BJ (cell line): ENCODE measurements at regions not wholly inside any gene's neighbourhood (a gene's known extent, or its start where the extent isn't known, plus 50 kb on each side); places are given as distances from the start of the nearest gene placed in this dataset.
A peak's percentile ranks its signal among the peaks of the same experiment; 100 is the strongest.

Experiments used
- CTCF ChIA-PET: fragments of 350-600 bp; formaldehyde crosslinking; extraction: SDS; loops from one replicate; lab custom pipeline; 2021; ENCODE audit warnings: antibody characterized with exemption, inconsistent platforms; lab: Yijun Ruan, JAX
- POLR2A ChIA-PET: fragments of 300-600 bp; sonication (Branson Sonifier 250); formaldehyde crosslinking; extraction: SDS; loops from one replicate; lab custom pipeline; 2021; ENCODE audit warnings: antibody characterized with exemption; lab: Charles Lee
- DNase-seq: peaks from one replicate; pipeline ENCODE4 v3.0.0-alpha.2; 2011; ENCODE audit warnings: low read depth
- H3K27me3 ChIP-seq: 2 replicates; pipeline ENCODE4 v1.6.0; 2011; ENCODE audit warnings: low read length; ENCODE audit not compliant: control insufficient read depth, insufficient read depth
- H3K36me3 ChIP-seq: 2 replicates; pipeline ENCODE4 v1.5.1; 2011; ENCODE audit warnings: low read length; ENCODE audit not compliant: control insufficient read depth, insufficient read depth
- H3K4me3 ChIP-seq: 2 replicates; pipeline ENCODE4 v1.5.1; 2011; ENCODE audit warnings: low read depth, mild to moderate bottlenecking, control low read depth, low read length
- TF ChIP-seq, protein P1 (sequence below): IDR thresholded peaks from 2 replicates; pipeline ENCODE4 v1.5.1; 2011; ENCODE audit warnings: low read depth, mild to moderate bottlenecking, control low read depth, inconsistent platforms, low read length, moderate library complexity; ENCODE audit not compliant: insufficient read depth

DNA sequence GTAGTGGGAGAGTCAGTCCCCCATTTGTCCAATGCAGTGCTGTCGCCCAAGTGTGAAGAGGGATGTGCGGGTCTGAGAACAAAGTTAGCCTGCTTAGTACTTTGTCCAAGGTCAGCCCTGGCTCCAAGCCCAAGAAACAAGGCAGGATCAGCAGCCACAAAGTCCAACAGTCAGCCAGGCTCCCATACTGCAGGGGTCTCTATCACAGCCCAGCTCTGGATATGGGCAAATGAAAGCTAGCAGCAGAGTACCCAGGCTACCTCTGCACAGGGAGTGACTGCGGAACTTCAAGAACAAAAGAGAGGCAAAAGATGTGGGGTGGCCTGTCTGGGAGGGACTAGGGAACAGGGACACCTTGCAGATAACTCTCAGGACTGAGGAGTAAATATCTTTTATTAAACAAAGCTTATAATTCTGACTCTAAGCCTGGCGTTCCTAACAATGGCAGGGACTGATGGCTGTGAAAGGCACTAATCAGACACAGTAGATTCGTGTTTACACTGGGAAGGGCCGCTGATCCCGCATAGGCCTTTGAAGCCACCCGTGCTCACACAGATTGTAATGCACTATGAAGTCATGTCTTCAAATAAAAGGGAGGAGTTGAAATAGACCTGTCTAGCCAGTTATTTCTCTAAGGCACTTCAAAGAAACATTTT lies 91.0 kb upstream of the EEA1 start:
- POLR2A ChIA-PET = no interaction called here
- CTCF ChIA-PET = interaction anchor here (1.7 kb wide), 2 partner anchors 12 to 32 kb away, joined by 4 to 6 read pairs; no protein-coding TSS in a partner anchor
- DNase-seq = no peak
- H3K4me3 ChIP-seq = no peak overlapping the region
- H3K27me3 ChIP-seq = no peaks in the 10 kb centered on the region
- TF ChIP-seq, protein P1, sequence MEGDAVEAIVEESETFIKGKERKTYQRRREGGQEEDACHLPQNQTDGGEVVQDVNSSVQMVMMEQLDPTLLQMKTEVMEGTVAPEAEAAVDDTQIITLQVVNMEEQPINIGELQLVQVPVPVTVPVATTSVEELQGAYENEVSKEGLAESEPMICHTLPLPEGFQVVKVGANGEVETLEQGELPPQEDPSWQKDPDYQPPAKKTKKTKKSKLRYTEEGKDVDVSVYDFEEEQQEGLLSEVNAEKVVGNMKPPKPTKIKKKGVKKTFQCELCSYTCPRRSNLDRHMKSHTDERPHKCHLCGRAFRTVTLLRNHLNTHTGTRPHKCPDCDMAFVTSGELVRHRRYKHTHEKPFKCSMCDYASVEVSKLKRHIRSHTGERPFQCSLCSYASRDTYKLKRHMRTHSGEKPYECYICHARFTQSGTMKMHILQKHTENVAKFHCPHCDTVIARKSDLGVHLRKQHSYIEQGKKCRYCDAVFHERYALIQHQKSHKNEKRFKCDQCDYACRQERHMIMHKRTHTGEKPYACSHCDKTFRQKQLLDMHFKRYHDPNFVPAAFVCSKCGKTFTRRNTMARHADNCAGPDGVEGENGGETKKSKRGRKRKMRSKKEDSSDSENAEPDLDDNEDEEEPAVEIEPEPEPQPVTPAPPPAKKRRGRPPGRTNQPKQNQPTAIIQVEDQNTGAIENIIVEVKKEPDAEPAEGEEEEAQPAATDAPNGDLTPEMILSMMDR = no peak
- no peaks in the 10 kb centered on the region for H3K36me3 ChIP-seq

GRCh38 chr12:93020631-93021597 lies 91.8 kb upstream of the EEA1 start:
- H3K36me3 ChIP-seq = no peaks in the 10 kb centered on the region
- no peaks in the 10 kb centered on the region for H3K27me3 ChIP-seq
- ChIA-PET POLR2A (no interaction called here), CTCF (interaction anchor here (1.7 kb wide), 2 partner anchors 12 to 33 kb away, joined by 4 to 6 read pairs; no protein-coding TSS in a partner anchor)
- no peak for DNase-seq
- TF ChIP-seq, protein P1 = no peak
- no peak overlapping the region for H3K4me3 ChIP-seq

GRCh38 chr12:93022603-93023340 lies 93.7 kb upstream of the EEA1 start:
- TF ChIP-seq, protein P1 = no peak
- H3K27me3 ChIP-seq = no peaks in the 10 kb centered on the region
- no peak for DNase-seq
- H3K36me3 ChIP-seq = no peaks in the 10 kb centered on the region
- ChIA-PET POLR2A (no interaction called here), CTCF (no interaction called here)
- H3K4me3 ChIP-seq = no peak overlapping the region

DNA sequence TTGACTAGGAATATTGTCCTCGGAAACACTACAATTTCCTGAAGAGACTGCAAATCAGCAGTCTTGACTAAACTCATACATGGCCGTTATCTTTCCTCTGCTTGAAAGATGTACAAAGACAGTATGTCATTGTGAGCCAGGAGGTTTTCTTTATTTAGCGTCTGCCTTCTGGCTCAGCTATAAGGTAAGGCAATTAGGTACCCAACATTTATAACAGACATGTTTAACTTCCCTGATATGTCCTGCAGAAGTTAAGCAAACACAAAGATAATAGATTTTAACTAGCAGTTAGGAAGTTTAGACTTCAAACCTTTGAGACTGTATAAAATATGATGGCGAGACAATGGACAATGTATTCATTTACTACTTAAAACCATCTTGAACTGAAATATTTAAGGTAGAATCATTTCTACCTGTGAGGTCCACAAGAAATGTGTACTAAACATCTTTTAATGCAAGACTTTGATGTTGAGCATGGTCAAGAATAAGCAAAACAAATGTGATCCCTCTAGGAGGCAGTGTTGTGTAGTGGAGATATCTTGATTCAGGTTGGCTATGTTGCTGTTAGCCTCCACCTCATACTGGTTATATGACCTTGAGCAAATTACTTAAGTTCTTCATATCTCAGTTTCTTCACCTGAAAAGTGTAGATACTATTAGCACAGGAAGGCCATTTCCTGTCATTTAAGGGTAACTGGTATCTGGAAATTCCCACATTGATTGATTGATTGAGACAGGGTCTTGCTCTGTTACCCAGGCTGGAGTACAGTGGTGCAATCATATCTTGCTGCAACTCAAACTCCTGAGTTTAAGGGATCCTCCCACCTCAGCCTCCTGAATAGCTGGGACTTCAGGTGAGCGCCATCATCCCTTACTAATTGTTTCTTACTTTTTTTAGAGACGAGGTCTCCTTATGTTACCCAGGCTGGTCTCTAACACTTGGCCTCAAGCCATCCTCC lies 96.3 kb upstream of the EEA1 start:
- peak; percentile 17 for DNase-seq
- TF ChIP-seq, protein P1 = peak; percentile 65
- H3K27me3 ChIP-seq = no peaks in the 10 kb centered on the region
- ChIA-PET POLR2A (no interaction called here), CTCF (interaction anchor here (0.6 to 1.8 kb wide), 5 partner anchors 39 to 371 kb away, joined by 3 to 7 read pairs (median 4); no protein-coding TSS in a partner anchor)
- no peaks in the 10 kb centered on the region for H3K36me3 ChIP-seq
- no peak overlapping the region for H3K4me3 ChIP-seq
